ENCODE measurements at regions not wholly inside any gene's neighbourhood (a gene's known extent, or its start where the extent isn't known, plus 50 kb on each side); places are given as distances from the start of the nearest gene placed in this dataset.

GRCh38 chr17:70370816-70371215, 201.5 kb downstream of the KCNJ2 start:
- H3K4me1 ChIP-seq (ENCODE audit: control insufficient read depth, extremely low read depth, insufficient read depth, low read length), result no peaks in the 10 kb centered on the region
- no peak overlapping the region for H3K9ac ChIP-seq (replicated peaks; ENCODE audit: extremely low read depth, insufficient read depth, low read length)
- dilution Hi-C loops (cut with MboI; ENCODE audit: extremely low pct_ligation_motif_present, low sequenced_read_pairs), result no loop called here
- H4K20me1 ChIP-seq (replicated peaks; ENCODE audit: control insufficient read depth, extremely low read depth, insufficient read depth, low read length), result no peaks in the 10 kb centered on the region
- no peak overlapping the region for H3K27ac ChIP-seq (ENCODE audit: insufficient read depth, low read depth, low read length)
- no peaks in the 10 kb centered on the region for H3K79me2 ChIP-seq (ENCODE audit: control insufficient read depth, insufficient read depth, low read length)
- no peaks in the 10 kb centered on the region for H3K9me3 ChIP-seq (replicated peaks; ENCODE audit: control insufficient read depth, insufficient read depth, low read length)
- no peaks in the 10 kb centered on the region for H3K27me3 ChIP-seq (ENCODE audit: control insufficient read depth in 2 of 2, insufficient read depth in 2 of 2, low read length in 2 of 2)
- H3K9me1 ChIP-seq (replicated peaks; ENCODE audit: control insufficient read depth, extremely low read depth, insufficient read depth, low read length), result no peaks in the 10 kb centered on the region
- ChIA-PET POLR2A (no interaction called here), CTCF (no interaction called here)
- no peak overlapping the region for H3K4me3 ChIP-seq (replicated peaks in 1 of 3; ENCODE audit: insufficient read depth in 1 of 3, low read depth in 1 of 3, low read length in 3 of 3)
- DNase-seq (ENCODE audit: low read depth, low spot score) (no peak), FAIRE-seq (no peak)
- intact Hi-C loops (cut with micrococcal nuclease), result no loop called here
- BruUV-seq (replicated peaks), result no TSS peak
- H3K4me2 ChIP-seq (ENCODE audit: insufficient read depth, low read length), result no peak overlapping the region
- H2AFZ ChIP-seq (ENCODE audit: low read depth, low read length), result no peak overlapping the region
- TF ChIP-seq POLR2A (IDR thresholded peaks at IDR 0.05; ENCODE audit: low read depth, low read length) (no peak), POLR2AphosphoS5 (IDR thresholded peaks at IDR 0.05; ENCODE audit: insufficient read depth, low read depth, low read length) (no peak), JUN (IDR thresholded peaks at IDR 0.05; ENCODE audit: borderline replicate concordance, insufficient read depth, insufficient read length, low read depth) (no peak), GATA2 (IDR thresholded peaks at IDR 0.05; ENCODE audit: insufficient read depth, insufficient read length, low read depth, low read length) (no peak), EZH2 (IDR thresholded peaks at IDR 0.05; ENCODE audit: borderline replicate concordance, low read depth, low read length, severe bottlenecking) (no peak), FOS (IDR thresholded peaks at IDR 0.05; ENCODE audit: borderline replicate concordance, insufficient read depth, low read length) (no peak), CTCF (IDR thresholded peaks at IDR 0.05; ENCODE audit: extremely low read depth in 1 of 2, insufficient read depth in 1 of 2, low read depth in 1 of 2, low read length in 2 of 2) (no peak), MYC (IDR thresholded peaks at IDR 0.05; ENCODE audit: low read depth, low read length) (no peak), MAX (IDR thresholded peaks at IDR 0.05; ENCODE audit: insufficient read depth, insufficient read length) (no peak)
- no peaks in the 10 kb centered on the region for H3K36me3 ChIP-seq (ENCODE audit: control insufficient read depth in 2 of 2, extremely low read depth in 1 of 2, insufficient read depth in 2 of 2, low read length in 2 of 2)

All from endothelial cell of umbilical vein (primary cell).